ENCODE measurements at regions not wholly inside any gene's neighbourhood (a gene's known extent, or its start where the extent isn't known, plus 50 kb on each side); places are given as distances from the start of the nearest gene placed in this dataset.

DNA sequence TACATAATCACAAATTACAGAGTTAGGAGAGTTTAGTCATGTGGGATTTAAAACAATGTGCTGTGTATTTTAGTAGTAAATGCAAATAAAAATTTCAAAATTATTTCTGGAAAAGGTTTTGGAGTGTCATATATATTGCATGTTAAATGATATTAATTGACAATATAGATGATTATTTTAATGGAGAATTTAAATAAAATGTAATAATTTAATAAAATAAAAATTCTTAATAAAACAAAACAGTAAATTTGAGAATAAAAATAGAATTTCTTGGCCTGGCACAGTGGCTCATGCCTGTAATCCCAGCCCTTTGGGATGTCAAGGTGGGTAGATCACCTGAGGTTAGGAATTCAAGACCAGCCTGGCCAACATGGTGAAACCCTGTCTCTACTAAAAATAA, 1442.8 kb upstream of the ALCAM start:
- DNase-seq (ENCODE audit: low spot score) = no peak
- TF ChIP-seq, protein P1, sequence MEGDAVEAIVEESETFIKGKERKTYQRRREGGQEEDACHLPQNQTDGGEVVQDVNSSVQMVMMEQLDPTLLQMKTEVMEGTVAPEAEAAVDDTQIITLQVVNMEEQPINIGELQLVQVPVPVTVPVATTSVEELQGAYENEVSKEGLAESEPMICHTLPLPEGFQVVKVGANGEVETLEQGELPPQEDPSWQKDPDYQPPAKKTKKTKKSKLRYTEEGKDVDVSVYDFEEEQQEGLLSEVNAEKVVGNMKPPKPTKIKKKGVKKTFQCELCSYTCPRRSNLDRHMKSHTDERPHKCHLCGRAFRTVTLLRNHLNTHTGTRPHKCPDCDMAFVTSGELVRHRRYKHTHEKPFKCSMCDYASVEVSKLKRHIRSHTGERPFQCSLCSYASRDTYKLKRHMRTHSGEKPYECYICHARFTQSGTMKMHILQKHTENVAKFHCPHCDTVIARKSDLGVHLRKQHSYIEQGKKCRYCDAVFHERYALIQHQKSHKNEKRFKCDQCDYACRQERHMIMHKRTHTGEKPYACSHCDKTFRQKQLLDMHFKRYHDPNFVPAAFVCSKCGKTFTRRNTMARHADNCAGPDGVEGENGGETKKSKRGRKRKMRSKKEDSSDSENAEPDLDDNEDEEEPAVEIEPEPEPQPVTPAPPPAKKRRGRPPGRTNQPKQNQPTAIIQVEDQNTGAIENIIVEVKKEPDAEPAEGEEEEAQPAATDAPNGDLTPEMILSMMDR (IDR thresholded peaks at IDR 0.05; ENCODE audit: extremely low read depth, missing control alignments) = no peak

DNA sequence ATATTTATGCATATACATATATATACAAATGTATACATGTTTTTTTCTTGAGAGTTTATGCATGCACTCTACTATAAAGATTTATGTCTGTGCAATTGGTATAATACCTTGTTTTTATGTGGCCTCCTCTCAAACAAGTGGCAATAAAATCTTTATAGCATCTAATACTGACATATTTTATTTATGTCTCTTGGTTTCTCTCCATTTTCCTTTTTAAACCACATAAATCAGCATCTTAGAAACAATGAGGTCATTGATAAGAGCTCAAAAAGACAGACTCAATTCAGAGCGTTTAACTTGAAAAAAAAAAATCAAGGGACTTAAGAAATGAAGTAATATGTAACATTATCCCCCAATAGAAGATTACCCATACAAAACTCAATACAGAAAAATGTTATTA, 1442.2 kb upstream of the ALCAM start:
- no peak for DNase-seq (ENCODE audit: low spot score)
- TF ChIP-seq, protein P1 (IDR thresholded peaks at IDR 0.05; ENCODE audit: extremely low read depth, missing control alignments) = no peak

DNA sequence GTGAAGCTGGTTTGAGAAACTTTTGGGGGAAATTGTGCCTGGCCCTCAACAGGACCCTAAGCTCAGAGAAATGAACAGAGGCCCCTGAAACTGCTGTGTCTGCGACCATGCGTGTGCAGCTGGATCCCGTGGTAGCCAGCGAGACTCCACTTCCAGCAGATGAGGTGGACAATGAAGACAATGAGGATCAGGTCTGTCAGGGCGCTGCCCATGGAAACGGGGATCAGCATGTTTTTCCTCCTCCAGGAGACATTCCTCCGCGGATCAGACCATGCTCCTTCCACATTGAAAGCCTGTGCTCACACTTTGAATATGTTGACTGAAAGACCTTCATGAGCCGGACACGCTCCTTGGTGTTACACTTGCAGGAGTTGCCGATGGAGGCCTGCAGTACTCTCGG, 1439.8 kb upstream of the ALCAM start:
- TF ChIP-seq, protein P1 (IDR thresholded peaks at IDR 0.05; ENCODE audit: extremely low read depth, missing control alignments) = no peak
- DNase-seq (ENCODE audit: low spot score) = no peak

DNA sequence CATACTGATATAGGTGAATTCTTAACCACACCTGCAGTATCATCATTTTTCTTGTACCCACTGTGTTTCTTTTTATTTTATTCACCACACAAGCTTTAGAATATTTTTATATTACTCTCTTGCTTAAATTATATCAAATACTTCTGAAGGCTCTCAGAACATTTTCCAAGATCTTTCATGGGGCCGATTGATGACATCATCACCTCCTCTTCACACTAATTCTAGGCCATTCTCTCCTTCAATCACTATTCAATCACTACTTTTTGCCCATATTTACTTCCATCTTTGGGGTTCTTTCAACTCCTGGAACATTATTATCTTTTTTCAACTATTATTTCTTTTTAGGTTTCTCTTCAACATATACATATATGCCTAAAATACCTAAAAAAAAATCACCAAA, 1438.8 kb upstream of the ALCAM start:
- TF ChIP-seq, protein P1 (IDR thresholded peaks at IDR 0.05; ENCODE audit: extremely low read depth, missing control alignments) = no peak
- DNase-seq (ENCODE audit: low spot score) = no peak

DNA sequence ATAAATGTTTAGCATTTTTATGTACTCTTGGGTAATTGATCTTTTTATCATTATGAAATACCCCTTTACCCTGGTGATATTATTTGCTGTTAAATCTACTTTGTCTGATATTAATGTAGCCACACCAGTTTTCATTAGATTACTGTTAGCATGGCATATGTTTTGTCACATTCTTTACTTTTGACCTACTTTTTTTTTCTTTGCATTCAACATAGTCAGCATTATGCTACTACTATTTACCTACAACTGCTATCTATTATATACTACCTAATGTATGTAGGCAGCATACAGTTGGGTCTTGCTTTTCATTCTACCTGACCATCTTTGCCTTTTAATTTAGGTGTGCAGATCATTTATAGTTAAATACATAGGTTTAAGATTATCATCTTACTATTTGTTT, 1429.6 kb upstream of the ALCAM start:
- TF ChIP-seq, protein P1 (IDR thresholded peaks at IDR 0.05; ENCODE audit: extremely low read depth, missing control alignments) = no peak
- DNase-seq (ENCODE audit: low spot score) = no peak

DNA sequence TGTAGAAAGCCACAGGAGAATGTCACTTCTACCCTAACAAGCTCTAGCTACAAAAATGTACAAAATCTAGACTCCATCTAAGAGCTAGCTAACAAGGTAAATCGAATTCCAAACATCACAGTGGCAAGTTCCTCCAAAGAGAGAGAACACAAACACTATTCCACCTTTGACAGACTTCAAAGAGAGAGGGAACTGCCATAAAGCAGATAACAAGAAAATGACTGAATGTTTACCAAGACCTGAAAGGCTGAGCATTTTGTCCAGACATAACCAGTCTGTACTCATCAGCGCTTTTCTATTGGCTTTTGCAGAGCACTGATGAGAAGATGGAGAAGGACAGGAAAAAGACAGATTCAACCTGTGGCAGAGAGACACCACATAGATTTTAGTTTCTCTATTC, 1419.6 kb upstream of the ALCAM start:
- TF ChIP-seq, protein P1 (IDR thresholded peaks at IDR 0.05; ENCODE audit: extremely low read depth, missing control alignments) = no peak

DNA sequence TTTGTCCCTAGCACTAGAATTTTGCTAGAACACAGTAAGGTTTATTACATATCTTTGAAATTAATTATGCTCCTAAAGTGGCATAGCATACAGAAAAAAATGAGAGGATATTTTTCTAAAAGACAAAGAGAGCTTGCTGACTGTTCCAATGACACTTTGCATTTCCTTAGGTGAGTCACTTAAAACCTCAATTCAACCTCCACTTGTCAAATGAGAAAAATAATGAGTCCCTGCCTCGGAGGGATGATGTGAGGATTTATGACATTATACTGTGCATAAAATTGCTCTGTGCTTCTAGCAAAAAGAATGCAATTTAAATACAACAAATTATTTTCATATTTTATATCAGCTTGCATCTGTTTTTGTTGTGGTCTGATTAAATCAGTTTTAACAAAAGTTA, 1417.0 kb upstream of the ALCAM start:
- TF ChIP-seq, protein P1 (IDR thresholded peaks at IDR 0.05; ENCODE audit: extremely low read depth, missing control alignments) = no peak
- no peak for DNase-seq (ENCODE audit: low spot score)

More for the DNA sequence above, 1419.6 kb upstream of the ALCAM start:
- no peak for DNase-seq (ENCODE audit: low spot score)

Data from GM20000 (cell line).